ENCODE measurements at regions not wholly inside any gene's neighbourhood (a gene's known extent, or its start where the extent isn't known, plus 50 kb on each side); places are given as distances from the start of the nearest gene placed in this dataset.

GRCh38 chr4:82050796-82051195, 323.0 kb downstream of the HNRNPD start:
- Histone ChIP-seq H3K4me3 (ENCODE audit: control insufficient read depth in 2 of 3, extremely low read depth in 1 of 3, insufficient read depth in 2 of 3, low read depth in 1 of 3, low read length in 3 of 3) (no peak overlapping the region), H3K27ac (ENCODE audit: control insufficient read depth, insufficient read depth, low read length) (no peak overlapping the region), H2AFZ (ENCODE audit: control insufficient read depth, low read length) (no peak overlapping the region), H3K9ac (ENCODE audit: control insufficient read depth, extremely low read depth, insufficient read depth, low read length) (no peak overlapping the region), H3K4me2 (ENCODE audit: control insufficient read depth, extremely low read depth, insufficient read depth, low read depth, low read length) (no peak overlapping the region), H4K20me1 (ENCODE audit: control insufficient read depth, extremely low read depth, insufficient read depth, low read length) (no peaks in the 10 kb centered on the region), H3K9me3 (ENCODE audit: control insufficient read depth, low read depth, low read length) (no peaks in the 10 kb centered on the region), H3K27me3 (ENCODE audit: control insufficient read depth, extremely low read depth, insufficient read depth, low read length) (no peaks in the 10 kb centered on the region), H3K9me1 (ENCODE audit: control insufficient read depth, extremely low read depth, insufficient read depth, low read length) (no peaks in the 10 kb centered on the region), H3K36me3 (ENCODE audit: control insufficient read depth in 2 of 2, extremely low read depth in 1 of 2, insufficient read depth in 2 of 2, low read length in 2 of 2) (no peaks in the 10 kb centered on the region), H3K79me2 (ENCODE audit: control insufficient read depth, insufficient read depth, low read length) (no peaks in the 10 kb centered on the region), H3K4me1 (ENCODE audit: control insufficient read depth, extremely low read depth, insufficient read depth, low read length) (no peaks in the 10 kb centered on the region)
- dilution Hi-C loops (cut with MboI; ENCODE audit: extremely low pct_ligation_motif_present, low sequenced_read_pairs), result no loop called here
- FAIRE-seq (no peak), DNase-seq (ENCODE audit: low read depth, low spot score) (no peak)
- no peak for TF ChIP-seq CTCF (optimal IDR thresholded peaks at IDR 0.05 in 1 of 3, IDR thresholded peaks at IDR 0.05 in 1 of 3, conservative IDR thresholded peaks at IDR 0.05 in 1 of 3; ENCODE audit: extremely low read depth in 1 of 3, insufficient read depth in 2 of 3, low read length in 3 of 3)
- TF ChIP-seq EZH2 (IDR thresholded peaks at IDR 0.05; ENCODE audit: low read length), result no peak

- Histone ChIP-seq H3K9me3 (ENCODE audit: control insufficient read depth, low read depth, low read length) (no peaks in the 10 kb centered on the region), H3K4me2 (ENCODE audit: control insufficient read depth, extremely low read depth, insufficient read depth, low read depth, low read length) (no peak overlapping the region), H3K79me2 (ENCODE audit: control insufficient read depth, insufficient read depth, low read length) (no peaks in the 10 kb centered on the region), H3K9ac (ENCODE audit: control insufficient read depth, extremely low read depth, insufficient read depth, low read length) (no peak overlapping the region), H3K4me3 (ENCODE audit: control insufficient read depth in 2 of 3, extremely low read depth in 1 of 3, insufficient read depth in 2 of 3, low read depth in 1 of 3, low read length in 3 of 3) (no peak overlapping the region), H3K27me3 (ENCODE audit: control insufficient read depth, extremely low read depth, insufficient read depth, low read length) (peaks cover 10% of the 10 kb centered on the region), H2AFZ (ENCODE audit: control insufficient read depth, low read length) (no peak overlapping the region), H3K9me1 (ENCODE audit: control insufficient read depth, extremely low read depth, insufficient read depth, low read length) (no peaks in the 10 kb centered on the region), H3K27ac (ENCODE audit: control insufficient read depth, insufficient read depth, low read length) (no peak overlapping the region), H4K20me1 (ENCODE audit: control insufficient read depth, extremely low read depth, insufficient read depth, low read length) (no peaks in the 10 kb centered on the region), H3K36me3 (ENCODE audit: control insufficient read depth in 2 of 2, extremely low read depth in 1 of 2, insufficient read depth in 2 of 2, low read length in 2 of 2) (no peaks in the 10 kb centered on the region), H3K4me1 (ENCODE audit: control insufficient read depth, extremely low read depth, insufficient read depth, low read length) (peaks cover 3% of the 10 kb centered on the region)
- no peak for FAIRE-seq
- no peak for DNase-seq (ENCODE audit: low read depth, low spot score)
- dilution Hi-C loops (cut with MboI; ENCODE audit: extremely low pct_ligation_motif_present, low sequenced_read_pairs), result no loop called here
- TF ChIP-seq CTCF (optimal IDR thresholded peaks at IDR 0.05 in 1 of 3, IDR thresholded peaks at IDR 0.05 in 1 of 3, conservative IDR thresholded peaks at IDR 0.05 in 1 of 3; ENCODE audit: extremely low read depth in 1 of 3, insufficient read depth in 2 of 3, low read length in 3 of 3) (no peak), EZH2 (IDR thresholded peaks at IDR 0.05; ENCODE audit: low read length) (no peak)
These were observed 324.5 kb downstream of the HNRNPD start for GRCh38 chr4:82049294-82049693.

Measured in keratinocyte (primary cell).